ENCODE measurements at regions not wholly inside any gene's neighbourhood (a gene's known extent, or its start where the extent isn't known, plus 50 kb on each side); places are given as distances from the start of the nearest gene placed in this dataset.

GRCh38 chr1:72693899-72694298 is 411.6 kb upstream of the NEGR1 start:
- no peak for TF ChIP-seq CTCF (conservative IDR thresholded peaks at IDR 0.05; ENCODE audit: low read depth, low read length)
- DNase-seq (ENCODE audit: low read depth) = no peak
- no peak overlapping the region for H3K4me3 ChIP-seq (ENCODE audit: low read depth, low read length)

GRCh38 chr1:72693376-72693775 is 411.0 kb upstream of the NEGR1 start:
- H3K4me3 ChIP-seq (ENCODE audit: low read depth, low read length) = no peak overlapping the region
- no peak for TF ChIP-seq CTCF (conservative IDR thresholded peaks at IDR 0.05; ENCODE audit: low read depth, low read length)
- no peak for DNase-seq (ENCODE audit: low read depth)

- TF ChIP-seq CTCF (conservative IDR thresholded peaks at IDR 0.05; ENCODE audit: low read depth, low read length) = no peak
- DNase-seq (ENCODE audit: low read depth) = no peak
- H3K4me3 ChIP-seq (ENCODE audit: low read depth, low read length) = no peak overlapping the region
These were observed 408.5 kb upstream of the NEGR1 start for GRCh38 chr1:72690871-72691270.

- H3K4me3 ChIP-seq (ENCODE audit: low read depth, low read length) = no peak overlapping the region
- TF ChIP-seq CTCF (conservative IDR thresholded peaks at IDR 0.05; ENCODE audit: low read depth, low read length) = no peak
- no peak for DNase-seq (ENCODE audit: low read depth)
These were observed 396.3 kb upstream of the NEGR1 start for GRCh38 chr1:72678683-72679082.

- no peak for DNase-seq (ENCODE audit: low read depth)
- no peak for TF ChIP-seq CTCF (conservative IDR thresholded peaks at IDR 0.05; ENCODE audit: low read depth, low read length)
- H3K4me3 ChIP-seq (ENCODE audit: low read depth, low read length) = no peak overlapping the region
These were observed 388.6 kb upstream of the NEGR1 start for GRCh38 chr1:72670902-72671301.

- no peak overlapping the region for H3K4me3 ChIP-seq (ENCODE audit: low read depth, low read length)
- no peak for DNase-seq (ENCODE audit: low read depth)
- no peak for TF ChIP-seq CTCF (conservative IDR thresholded peaks at IDR 0.05; ENCODE audit: low read depth, low read length)
These were observed 380.6 kb upstream of the NEGR1 start for GRCh38 chr1:72662918-72663317.

GRCh38 chr1:72650843-72651435 is 368.6 kb upstream of the NEGR1 start:
- DNase-seq (ENCODE audit: low read depth) = no peak
- no peak overlapping the region for H3K4me3 ChIP-seq (ENCODE audit: low read depth, low read length)
- no peak for TF ChIP-seq CTCF (conservative IDR thresholded peaks at IDR 0.05; ENCODE audit: low read depth, low read length)
